ENCODE measurements at regions not wholly inside any gene's neighbourhood (a gene's known extent, or its start where the extent isn't known, plus 50 kb on each side); places are given as distances from the start of the nearest gene placed in this dataset.

GRCh38 chrX:16472345-16472744 is 177.6 kb upstream of the S100G start:
- Histone ChIP-seq H4K91ac (ENCODE audit: low read depth, low read length) (no peak overlapping the region), H3K4me3 (ENCODE audit: low read depth, low read length) (no peak overlapping the region), H4K12ac (ENCODE audit: low read depth, low read length) (no peak overlapping the region), H3K23ac (ENCODE audit: low read length) (no peak overlapping the region), H3K27ac (ENCODE audit: low read depth, low read length) (no peak overlapping the region), H3K4me1 (ENCODE audit: control insufficient read depth in 1 of 2, insufficient read depth in 2 of 2, low read length in 2 of 2) (no peaks in the 10 kb centered on the region), H3K4ac (ENCODE audit: low read depth, low read length) (no peak overlapping the region), H2AK5ac (ENCODE audit: low read length) (no peak overlapping the region), H3K9me3 (ENCODE audit: insufficient read depth, low read depth, low read length) (no peaks in the 10 kb centered on the region), H2BK12ac (ENCODE audit: low read length) (no peak overlapping the region), H3K18ac (ENCODE audit: low read length) (no peak overlapping the region), H3K27me3 (ENCODE audit: insufficient read depth, low read length) (no peaks in the 10 kb centered on the region), H3K14ac (ENCODE audit: low read length) (no peak overlapping the region), H3K36me3 (ENCODE audit: control insufficient read depth in 1 of 2, insufficient read depth in 2 of 2, low read length in 2 of 2) (no peaks in the 10 kb centered on the region), H4K8ac (ENCODE audit: low read depth, low read length) (no peak overlapping the region), H2BK5ac (ENCODE audit: low read depth, low read length, poor library complexity) (no peak overlapping the region), H3K79me1 (ENCODE audit: low read length) (no peaks in the 10 kb centered on the region), H3K9ac (ENCODE audit: low read length) (no peak overlapping the region), H3K4me2 (ENCODE audit: low read length) (no peak overlapping the region), H2AFZ (ENCODE audit: insufficient read depth, low read length, poor library complexity) (no peak overlapping the region), H2BK120ac (ENCODE audit: insufficient read depth, low read length, poor library complexity) (no peak overlapping the region), H3K79me2 (ENCODE audit: control insufficient read depth, insufficient read depth, low read length, poor library complexity) (no peaks in the 10 kb centered on the region)
- no peak for DNase-seq
- no CpG with 5 or more reads among the region's 1 CpG for WGBS (ENCODE audit: extremely low coverage, insufficient coverage, insufficient read length)

DNA sequence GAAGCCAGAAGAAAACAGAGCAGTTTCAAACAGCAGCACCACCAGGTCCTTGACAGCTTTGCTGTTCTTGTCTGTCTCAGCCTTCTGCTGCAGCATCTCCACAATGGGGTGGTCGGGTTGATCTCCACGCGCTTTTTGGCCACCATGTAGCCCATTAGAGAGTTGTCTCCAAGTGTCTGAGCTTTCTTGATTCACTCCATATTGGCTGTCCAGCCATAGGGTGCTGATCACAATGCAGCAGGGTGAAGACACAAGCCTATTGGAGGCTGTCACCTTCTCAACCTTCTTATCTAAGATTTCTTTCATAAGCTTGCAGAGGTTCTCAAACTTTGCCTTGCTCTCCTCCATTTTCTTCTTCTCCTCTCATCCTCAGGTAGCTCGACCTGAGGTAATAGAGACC is 175.4 kb upstream of the S100G start:
- no peak overlapping the region for H2AFZ ChIP-seq (ENCODE audit: insufficient read depth, low read length, poor library complexity)
- WGBS (ENCODE audit: extremely low coverage, insufficient coverage, insufficient read length): no CpG with 5 or more reads among the region's 4 CpGs
- no peak overlapping the region for H4K91ac ChIP-seq (ENCODE audit: low read depth, low read length)
- no peak overlapping the region for H4K8ac ChIP-seq (ENCODE audit: low read depth, low read length)
- H2BK5ac ChIP-seq (ENCODE audit: low read depth, low read length, poor library complexity): no peak overlapping the region
- H3K27me3 ChIP-seq (ENCODE audit: insufficient read depth, low read length): no peaks in the 10 kb centered on the region
- H3K4ac ChIP-seq (ENCODE audit: low read depth, low read length): no peak overlapping the region
- no peak overlapping the region for H2BK12ac ChIP-seq (ENCODE audit: low read length)
- no peak overlapping the region for H2AK5ac ChIP-seq (ENCODE audit: low read length)
- no peak overlapping the region for H3K27ac ChIP-seq (ENCODE audit: low read depth, low read length)
- H3K23ac ChIP-seq (ENCODE audit: low read length): no peak overlapping the region
- no peak overlapping the region for H3K4me3 ChIP-seq (ENCODE audit: low read depth, low read length)
- no peaks in the 10 kb centered on the region for H3K79me1 ChIP-seq (ENCODE audit: low read length)
- no peak overlapping the region for H3K18ac ChIP-seq (ENCODE audit: low read length)
- no peaks in the 10 kb centered on the region for H3K79me2 ChIP-seq (ENCODE audit: control insufficient read depth, insufficient read depth, low read length, poor library complexity)
- H3K4me2 ChIP-seq (ENCODE audit: low read length): no peak overlapping the region
- DNase-seq: no peak
- no peaks in the 10 kb centered on the region for H3K9me3 ChIP-seq (ENCODE audit: insufficient read depth, low read depth, low read length)
- no peaks in the 10 kb centered on the region for H3K4me1 ChIP-seq (ENCODE audit: control insufficient read depth in 1 of 2, insufficient read depth in 2 of 2, low read length in 2 of 2)
- no peak overlapping the region for H2BK120ac ChIP-seq (ENCODE audit: insufficient read depth, low read length, poor library complexity)
- H3K14ac ChIP-seq (ENCODE audit: low read length): no peak overlapping the region
- H3K9ac ChIP-seq (ENCODE audit: low read length): no peak overlapping the region
- no peaks in the 10 kb centered on the region for H3K36me3 ChIP-seq (ENCODE audit: control insufficient read depth in 1 of 2, insufficient read depth in 2 of 2, low read length in 2 of 2)
- no peak overlapping the region for H4K12ac ChIP-seq (ENCODE audit: low read depth, low read length)

DNA sequence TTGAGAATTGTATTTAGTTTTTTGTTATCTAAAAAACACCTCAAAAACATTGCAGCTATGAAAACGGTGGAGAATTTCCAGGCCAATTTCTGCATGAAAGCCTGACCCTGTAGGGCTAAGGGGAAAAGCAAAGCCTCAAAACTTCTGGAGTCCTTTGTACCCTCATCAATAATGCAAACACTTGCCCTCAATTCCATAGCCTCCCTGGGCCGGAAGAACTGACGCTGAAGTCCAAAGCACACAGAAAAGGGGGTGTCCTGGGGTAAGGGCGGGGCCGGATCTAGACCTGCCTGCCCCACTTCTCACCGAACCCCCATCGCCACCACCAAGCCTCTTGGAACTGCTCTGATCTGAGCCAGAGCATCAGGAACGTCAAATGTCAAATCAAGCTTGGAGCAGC is 173.9 kb upstream of the S100G start:
- no peak overlapping the region for H2BK120ac ChIP-seq (ENCODE audit: insufficient read depth, low read length, poor library complexity)
- no peak overlapping the region for H4K12ac ChIP-seq (ENCODE audit: low read depth, low read length)
- no peaks in the 10 kb centered on the region for H3K79me1 ChIP-seq (ENCODE audit: low read length)
- H3K4me3 ChIP-seq (ENCODE audit: low read depth, low read length): no peak overlapping the region
- no CpG with 5 or more reads among the region's 8 CpGs for WGBS (ENCODE audit: extremely low coverage, insufficient coverage, insufficient read length)
- H3K27me3 ChIP-seq (ENCODE audit: insufficient read depth, low read length): no peaks in the 10 kb centered on the region
- H2BK5ac ChIP-seq (ENCODE audit: low read depth, low read length, poor library complexity): no peak overlapping the region
- no peak for DNase-seq
- H3K36me3 ChIP-seq (ENCODE audit: control insufficient read depth in 1 of 2, insufficient read depth in 2 of 2, low read length in 2 of 2): no peaks in the 10 kb centered on the region
- H3K4ac ChIP-seq (ENCODE audit: low read depth, low read length): no peak overlapping the region
- H3K18ac ChIP-seq (ENCODE audit: low read length): no peak overlapping the region
- H2BK12ac ChIP-seq (ENCODE audit: low read length): no peak overlapping the region
- H3K9me3 ChIP-seq (ENCODE audit: insufficient read depth, low read depth, low read length): no peaks in the 10 kb centered on the region
- no peak overlapping the region for H3K14ac ChIP-seq (ENCODE audit: low read length)
- H2AK5ac ChIP-seq (ENCODE audit: low read length): no peak overlapping the region
- H3K4me1 ChIP-seq (ENCODE audit: control insufficient read depth in 1 of 2, insufficient read depth in 2 of 2, low read length in 2 of 2): no peaks in the 10 kb centered on the region
- H3K23ac ChIP-seq (ENCODE audit: low read length): no peak overlapping the region
- H2AFZ ChIP-seq (ENCODE audit: insufficient read depth, low read length, poor library complexity): no peak overlapping the region
- no peak overlapping the region for H3K27ac ChIP-seq (ENCODE audit: low read depth, low read length)
- no peaks in the 10 kb centered on the region for H3K79me2 ChIP-seq (ENCODE audit: control insufficient read depth, insufficient read depth, low read length, poor library complexity)
- H3K4me2 ChIP-seq (ENCODE audit: low read length): no peak overlapping the region
- no peak overlapping the region for H3K9ac ChIP-seq (ENCODE audit: low read length)
- H4K91ac ChIP-seq (ENCODE audit: low read depth, low read length): no peak overlapping the region
- H4K8ac ChIP-seq (ENCODE audit: low read depth, low read length): no peak overlapping the region

DNA sequence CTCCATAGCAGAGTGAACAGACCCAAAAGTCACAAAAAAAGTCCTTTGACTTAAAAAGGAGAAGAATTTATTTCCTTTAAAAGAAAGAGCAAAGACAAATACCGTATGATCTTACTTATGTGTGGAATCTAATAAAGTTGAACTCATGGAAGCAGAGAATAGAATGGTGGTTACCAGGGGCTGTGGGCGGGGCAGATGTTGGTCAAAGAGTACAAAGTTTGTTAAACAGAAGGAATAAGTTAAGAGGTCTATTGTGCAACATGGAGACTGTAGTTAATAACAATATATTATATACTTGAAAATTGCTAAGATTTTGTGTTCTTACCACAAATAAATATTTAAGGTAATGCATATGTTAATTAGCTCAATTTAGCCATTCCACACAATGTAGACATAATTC is 173.3 kb upstream of the S100G start:
- Histone ChIP-seq H4K91ac (ENCODE audit: low read depth, low read length) (no peak overlapping the region), H4K12ac (ENCODE audit: low read depth, low read length) (no peak overlapping the region), H3K4me3 (ENCODE audit: low read depth, low read length) (no peak overlapping the region), H3K4me1 (ENCODE audit: control insufficient read depth in 1 of 2, insufficient read depth in 2 of 2, low read length in 2 of 2) (no peaks in the 10 kb centered on the region), H3K14ac (ENCODE audit: low read length) (no peak overlapping the region), H2BK5ac (ENCODE audit: low read depth, low read length, poor library complexity) (no peak overlapping the region), H4K8ac (ENCODE audit: low read depth, low read length) (no peak overlapping the region), H3K18ac (ENCODE audit: low read length) (no peak overlapping the region), H3K9me3 (ENCODE audit: insufficient read depth, low read depth, low read length) (no peaks in the 10 kb centered on the region), H3K23ac (ENCODE audit: low read length) (no peak overlapping the region), H3K79me2 (ENCODE audit: control insufficient read depth, insufficient read depth, low read length, poor library complexity) (no peaks in the 10 kb centered on the region), H3K9ac (ENCODE audit: low read length) (no peak overlapping the region), H2AK5ac (ENCODE audit: low read length) (no peak overlapping the region), H2BK120ac (ENCODE audit: insufficient read depth, low read length, poor library complexity) (no peak overlapping the region), H3K36me3 (ENCODE audit: control insufficient read depth in 1 of 2, insufficient read depth in 2 of 2, low read length in 2 of 2) (no peaks in the 10 kb centered on the region), H2AFZ (ENCODE audit: insufficient read depth, low read length, poor library complexity) (no peak overlapping the region), H3K4ac (ENCODE audit: low read depth, low read length) (no peak overlapping the region), H3K27me3 (ENCODE audit: insufficient read depth, low read length) (no peaks in the 10 kb centered on the region), H3K79me1 (ENCODE audit: low read length) (no peaks in the 10 kb centered on the region), H2BK12ac (ENCODE audit: low read length) (no peak overlapping the region), H3K4me2 (ENCODE audit: low read length) (no peak overlapping the region), H3K27ac (ENCODE audit: low read depth, low read length) (no peak overlapping the region)
- no peak for DNase-seq
- WGBS (ENCODE audit: extremely low coverage, insufficient coverage, insufficient read length): no CpG with 5 or more reads among the region's 2 CpGs
